Hepatocyte (in vitro differentiated cells): ENCODE measurements at regions not wholly inside any gene's neighbourhood (a gene's known extent, or its start where the extent isn't known, plus 50 kb on each side); places are given as distances from the start of the nearest gene placed in this dataset.

Experiments
- DNase-seq: peaks from one replicate; pipeline ENCODE4 v3.0.0-alpha.2; 2016; ENCODE audit warnings: low spot score
- H2AFZ ChIP-seq: fragments of 200-600 bp; sonication (generic); 2 replicates; pipeline ENCODE4 v1.6.0; 2016; ENCODE audit warnings: antibody characterized with exemption, mild to moderate bottlenecking
- H3K27ac ChIP-seq: fragments of 200-600 bp; sonication (generic); 2 replicates; pipeline ENCODE4 v1.5.1; 2016; ENCODE audit warnings: mild to moderate bottlenecking
- H3K27me3 ChIP-seq: fragments of 200-600 bp; sonication (generic); 2 replicates; pipeline ENCODE4 v1.6.1; 2016
- H3K36me3 ChIP-seq: fragments of 200-600 bp; sonication (generic); replicated peaks from 2 replicates; pipeline ENCODE4 v1.5.1; 2016; ENCODE audit warnings: low read depth; ENCODE audit not compliant: insufficient read depth
- H3K4me1 ChIP-seq: fragments of 200-600 bp; sonication (generic); 2 replicates; pipeline ENCODE4 v1.5.1; 2016; ENCODE audit warnings: mild to moderate bottlenecking, moderate library complexity; ENCODE audit not compliant: insufficient read depth
- H3K4me2 ChIP-seq: fragments of 200-600 bp; sonication (generic); 2 replicates; pipeline ENCODE4 v1.6.0; 2016
- H3K4me3 ChIP-seq: fragments of 200-600 bp; sonication (generic); 2 replicates; pipeline ENCODE4 v1.5.1; 2016; ENCODE audit warnings: mild to moderate bottlenecking
- H3K79me2 ChIP-seq: fragments of 200-600 bp; sonication (generic); 2 replicates; pipeline ENCODE4 v1.6.0; 2017; ENCODE audit warnings: mild to moderate bottlenecking
- H3K9me2 ChIP-seq: fragments of 200-600 bp; sonication (generic); replicated peaks from 2 replicates; pipeline ENCODE4 v1.6.0; 2017; ENCODE audit warnings: mild to moderate bottlenecking; ENCODE audit not compliant: insufficient read depth
- H3K9me3 ChIP-seq: fragments of 200-600 bp; sonication (generic); 2 replicates; pipeline ENCODE4 v1.5.1; 2016; ENCODE audit warnings: low read depth, mild to moderate bottlenecking
- H4K20me1 ChIP-seq: fragments of 200-600 bp; sonication (generic); 2 replicates; pipeline ENCODE4 v1.6.0; 2016; ENCODE audit warnings: mild to moderate bottlenecking; ENCODE audit not compliant: insufficient read depth, poor library complexity, severe bottlenecking
- CTCF ChIP-seq: fragments of 200-600 bp; sonication (generic); IDR thresholded peaks from 2 replicates; pipeline ENCODE4 v1.5.1; 2016; ENCODE audit warnings: antibody characterized with exemption, mild to moderate bottlenecking; ENCODE audit not compliant: poor library complexity
- EZH2 ChIP-seq: fragments of 200-600 bp; sonication (generic); IDR thresholded peaks from 2 replicates; pipeline ENCODE4 v1.6.1; 2016; ENCODE audit warnings: antibody characterized with exemption, mild to moderate bottlenecking, borderline replicate concordance
- EZH2phosphoT487 ChIP-seq: fragments of 200-600 bp; sonication (generic); IDR thresholded peaks from one replicate; pipeline ENCODE4 v1.6.1; 2018; ENCODE audit warnings: antibody characterized with exemption, mild to moderate bottlenecking, low read depth, moderate library complexity; ENCODE audit not compliant: unreplicated experiment, severe bottlenecking
- WGBS: methylation state at CpG from one replicate; pipeline ENCODE4 v1.1.6; 2016; ENCODE audit warnings: low lambda C conversion rate; ENCODE audit errors: missing lambda C conversion rate; 5-methylcytosine and 5-hydroxymethylcytosine counted together

- H3K79me2 ChIP-seq, result no peaks in the 10 kb centered on the region
- no peak overlapping the region for H2AFZ ChIP-seq
- no peaks in the 10 kb centered on the region for H4K20me1 ChIP-seq
- H3K36me3 ChIP-seq, result no peaks in the 10 kb centered on the region
- no peaks in the 10 kb centered on the region for H3K4me1 ChIP-seq
- H3K4me2 ChIP-seq, result no peak overlapping the region
- H3K9me2 ChIP-seq, result no peaks in the 10 kb centered on the region
- no peaks in the 10 kb centered on the region for H3K27me3 ChIP-seq
- H3K9me3 ChIP-seq, result no peaks in the 10 kb centered on the region
- no peak for DNase-seq
- H3K4me3 ChIP-seq, result no peak overlapping the region
- TF ChIP-seq EZH2 (no peak), EZH2phosphoT487 (no peak), CTCF (no peak)
- no peak overlapping the region for H3K27ac ChIP-seq
- WGBS, result 94% methylated on average over 28 of the region's 49 CpGs
These were observed 311.1 kb upstream of the SLC7A11 start for GRCh38 chr4:138553001-138553845.

GRCh38 chr4:138542191-138542776, 300.1 kb upstream of the SLC7A11 start:
- no peaks in the 10 kb centered on the region for H3K9me2 ChIP-seq
- WGBS, result 92% methylated on average over 1 of the region's 1 CpG
- no peaks in the 10 kb centered on the region for H3K79me2 ChIP-seq

GRCh38 chr4:138540056-138540800, 298.1 kb upstream of the SLC7A11 start:
- H3K27me3 ChIP-seq, result no peaks in the 10 kb centered on the region
- H2AFZ ChIP-seq, result no peak overlapping the region
- no peak overlapping the region for H3K4me3 ChIP-seq
- H3K27ac ChIP-seq, result no peak overlapping the region
- no peaks in the 10 kb centered on the region for H3K9me2 ChIP-seq
- H3K36me3 ChIP-seq, result no peaks in the 10 kb centered on the region
- no peaks in the 10 kb centered on the region for H3K79me2 ChIP-seq
- TF ChIP-seq EZH2 (no peak), EZH2phosphoT487 (no peak), CTCF (no peak)
- no peak for DNase-seq
- H3K4me2 ChIP-seq, result no peak overlapping the region
- 75% methylated on average over 4 of the region's 4 CpGs for WGBS
- H3K4me1 ChIP-seq, result no peaks in the 10 kb centered on the region
- no peaks in the 10 kb centered on the region for H4K20me1 ChIP-seq
- H3K9me3 ChIP-seq, result no peaks in the 10 kb centered on the region

More at GRCh38 chr4:138542191-138542776, 300.1 kb upstream of the SLC7A11 start:
- Histone ChIP-seq H3K4me2 (no peak overlapping the region), H3K4me3 (no peak overlapping the region), H3K27ac (no peak overlapping the region), H3K36me3 (no peaks in the 10 kb centered on the region), H4K20me1 (no peaks in the 10 kb centered on the region), H2AFZ (no peak overlapping the region), H3K4me1 (no peaks in the 10 kb centered on the region), H3K9me3 (no peaks in the 10 kb centered on the region), H3K27me3 (no peaks in the 10 kb centered on the region)
- no peak for DNase-seq
- TF ChIP-seq EZH2phosphoT487, result no peak
- TF ChIP-seq EZH2, result no peak
- TF ChIP-seq CTCF, result no peak
